ENCODE measurements at regions not wholly inside any gene's neighbourhood (a gene's known extent, or its start where the extent isn't known, plus 50 kb on each side); places are given as distances from the start of the nearest gene placed in this dataset.
A peak's percentile ranks its signal among the peaks of the same experiment; 100 is the strongest.

GRCh38 chr10:36183056-36183455 is 541.0 kb upstream of the FZD8 start:
- no peaks in the 10 kb centered on the region for H3K36me3 ChIP-seq
- intact Hi-C loops (cut with DNase I), result no loop called here
- H3K27ac ChIP-seq, result peak overlapping the region in 1 of 3 donors; percentile 15
- no peak overlapping the region for H3K4me3 ChIP-seq
- peaks cover 0 to 7% (median 0%) of the 10 kb centered on the region in 4 donors for H3K4me1 ChIP-seq
- ATAC-seq, result no peak
- TF ChIP-seq POLR2A (IDR thresholded peaks at IDR 0.05) (no peak), CTCF (IDR thresholded peaks at IDR 0.05) (no peak)
- no peaks in the 10 kb centered on the region for H3K9me3 ChIP-seq
- no peak for DNase-seq
- H3K27me3 ChIP-seq, result no peaks in the 10 kb centered on the region

GRCh38 chr10:36182606-36183005 is 540.5 kb upstream of the FZD8 start:
- H3K27ac ChIP-seq, result peak overlapping the region in 1 of 3 donors; percentile 15

GRCh38 chr10:36182179-36182566 is 540.1 kb upstream of the FZD8 start:
- Histone ChIP-seq H3K36me3 (no peaks in the 10 kb centered on the region), H3K4me3 (no peak overlapping the region), H3K27ac (peak overlapping the region in 1 of 3 donors; percentile 61), H3K27me3 (no peaks in the 10 kb centered on the region), H3K4me1 (peaks cover 0 to 7% (median 0%) of the 10 kb centered on the region in 4 donors), H3K9me3 (no peaks in the 10 kb centered on the region)
- intact Hi-C loops (cut with DNase I), result no loop called here
- ATAC-seq (peak; percentile 35 to 63 (median 42)), DNase-seq (no peak)
- TF ChIP-seq POLR2A (IDR thresholded peaks at IDR 0.05), result no peak
- TF ChIP-seq CTCF (IDR thresholded peaks at IDR 0.05), result no peak
- WGBS (ENCODE audit: insufficient coverage, low coverage, low lambda C conversion rate, missing lambda C conversion rate), result 51% methylated on average over 9 of the region's 9 CpGs

More at GRCh38 chr10:36182606-36183005, 540.5 kb upstream of the FZD8 start:
- H3K4me1 ChIP-seq, result peaks cover 0 to 7% (median 0%) of the 10 kb centered on the region in 4 donors
- DNase-seq (no peak), ATAC-seq (peak in 1 of 4 donors; percentile 24)
- intact Hi-C loops (cut with DNase I), result no loop called here
- H3K9me3 ChIP-seq, result no peaks in the 10 kb centered on the region
- no peaks in the 10 kb centered on the region for H3K36me3 ChIP-seq
- no peak for TF ChIP-seq CTCF (IDR thresholded peaks at IDR 0.05)
- no peak for TF ChIP-seq POLR2A (IDR thresholded peaks at IDR 0.05)
- no peaks in the 10 kb centered on the region for H3K27me3 ChIP-seq
- WGBS (ENCODE audit: insufficient coverage, low coverage, low lambda C conversion rate, missing lambda C conversion rate), result 35% methylated on average over 4 of the region's 4 CpGs
- no peak overlapping the region for H3K4me3 ChIP-seq

GRCh38 chr10:36181426-36182178 is 539.5 kb upstream of the FZD8 start:
- TF ChIP-seq CTCF (IDR thresholded peaks at IDR 0.05) (no peak), POLR2A (IDR thresholded peaks at IDR 0.05) (no peak)
- intact Hi-C loops (cut with DNase I), result no loop called here
- Histone ChIP-seq H3K27me3 (no peaks in the 10 kb centered on the region), H3K27ac (peak overlapping the region in 1 of 3 donors; percentile 61), H3K9me3 (no peaks in the 10 kb centered on the region), H3K4me1 (peaks cover 0 to 7% (median 0%) of the 10 kb centered on the region in 4 donors), H3K36me3 (no peaks in the 10 kb centered on the region), H3K4me3 (no peak overlapping the region)
- ATAC-seq (peak; percentile 18 to 66 (median 33)), DNase-seq (no peak)
- WGBS (ENCODE audit: insufficient coverage, low coverage, low lambda C conversion rate, missing lambda C conversion rate), result 31% methylated on average over 3 of the region's 3 CpGs

All from right lobe of liver (tissue), 6 donors.